Gastrocnemius medialis (tissue), 4 donors: ENCODE measurements at regions not wholly inside any gene's neighbourhood (a gene's known extent, or its start where the extent isn't known, plus 50 kb on each side); places are given as distances from the start of the nearest gene placed in this dataset.

Experiments used
- CTCF ChIP-seq, 5 experiments: fragments of 450-650 bp in 3 of 5; fragments of 200-600 bp in 2 of 5; sonication (generic) in 2 of 5; IDR thresholded peaks in 4 of 5; conservative IDR thresholded peaks in 1 of 5; 1 replicate in 4 of 5; 2 replicates in 1 of 5; pipeline ENCODE4 v1.5.1; 2016 to 2019; ENCODE audit warnings: antibody characterized with exemption in 5 of 5, mild to moderate bottlenecking in 3 of 5, moderate library complexity in 3 of 5
- POLR2A ChIP-seq, 2 donors: fragments of 450-650 bp; IDR thresholded peaks; one replicate each; pipeline ENCODE4 v1.6.1; 2017; ENCODE audit warnings: antibody characterized with exemption in 2 of 2, mild to moderate bottlenecking in 2 of 2, moderate library complexity in 2 of 2

GRCh38 chr15:37586976-37587375 lies 347.5 kb upstream of the TMCO5A start:
- TF ChIP-seq CTCF (IDR thresholded peaks at IDR 0.05 in 4 of 5, conservative IDR thresholded peaks at IDR 0.05 in 1 of 5) (no peak), POLR2A (IDR thresholded peaks at IDR 0.05) (no peak)
